NB4 (cell line): ENCODE measurements at regions not wholly inside any gene's neighbourhood (a gene's known extent, or its start where the extent isn't known, plus 50 kb on each side); places are given as distances from the start of the nearest gene placed in this dataset.

Source experiments
- DNase-seq: peaks from one replicate; pipeline ENCODE4 v3.0.0; 2010; ENCODE audit warnings: low read depth
- H3K4me3 ChIP-seq: one replicate; pipeline ENCODE4 v1.5.1; 2011; ENCODE audit warnings: mild to moderate bottlenecking, low read depth, low read length, moderate library complexity
- CTCF ChIP-seq: IDR thresholded peaks from one replicate; pipeline ENCODE4 v1.5.1; 2012; ENCODE audit warnings: low read depth, low read length
- MAX ChIP-seq: IDR thresholded peaks from 2 replicates; pipeline ENCODE4 v1.6.1; 2011; ENCODE audit warnings: low read depth, low read length
- MYC ChIP-seq: IDR thresholded peaks from 2 replicates; pipeline ENCODE4 v1.6.1; 2011; ENCODE audit warnings: low read depth, low read length
- POLR2A ChIP-seq: IDR thresholded peaks from 2 replicates; pipeline ENCODE4 v1.6.1; 2011; ENCODE audit warnings: mild to moderate bottlenecking; ENCODE audit not compliant: insufficient read length; ENCODE audit errors: extremely low read depth

GRCh38 chr7:109136893-109137292 lies 567.2 kb downstream of the DNAJB9 start:
- no peak overlapping the region for H3K4me3 ChIP-seq
- DNase-seq: no peak
- TF ChIP-seq POLR2A (no peak), MAX (no peak), MYC (no peak), CTCF (no peak)

- TF ChIP-seq POLR2A (no peak), MAX (no peak), MYC (no peak), CTCF (no peak)
- no peak overlapping the region for H3K4me3 ChIP-seq
- DNase-seq: no peak
Measured at GRCh38 chr7:109154748-109155147, 585.1 kb downstream of the DNAJB9 start.

- no peak for TF ChIP-seq MYC
- no peak for TF ChIP-seq CTCF
- TF ChIP-seq MAX: no peak
- TF ChIP-seq POLR2A: no peak
- DNase-seq: no peak
- no peak overlapping the region for H3K4me3 ChIP-seq
Measured at GRCh38 chr7:109158246-109158645, 588.6 kb downstream of the DNAJB9 start.

- no peak for DNase-seq
- no peak for TF ChIP-seq POLR2A
- no peak for TF ChIP-seq MAX
- no peak for TF ChIP-seq MYC
- TF ChIP-seq CTCF: no peak
- H3K4me3 ChIP-seq: no peak overlapping the region
Measured at GRCh38 chr7:109176661-109177060, 607.0 kb downstream of the DNAJB9 start.

GRCh38 chr7:109178342-109178741 lies 608.7 kb downstream of the DNAJB9 start:
- DNase-seq: no peak
- no peak for TF ChIP-seq CTCF
- TF ChIP-seq MYC: no peak
- no peak for TF ChIP-seq MAX
- TF ChIP-seq POLR2A: no peak
- no peak overlapping the region for H3K4me3 ChIP-seq

GRCh38 chr7:109179601-109180000 lies 609.9 kb downstream of the DNAJB9 start:
- DNase-seq: no peak
- no peak overlapping the region for H3K4me3 ChIP-seq
- no peak for TF ChIP-seq MAX
- TF ChIP-seq CTCF: no peak
